ENCODE measurements at regions not wholly inside any gene's neighbourhood (a gene's known extent, or its start where the extent isn't known, plus 50 kb on each side); places are given as distances from the start of the nearest gene placed in this dataset.
"Not testable (repeated sequence)": the region's sequence is repeated elsewhere in the genome, so short reads cannot be mapped to it uniquely, and the experiment has no call there.

DNA sequence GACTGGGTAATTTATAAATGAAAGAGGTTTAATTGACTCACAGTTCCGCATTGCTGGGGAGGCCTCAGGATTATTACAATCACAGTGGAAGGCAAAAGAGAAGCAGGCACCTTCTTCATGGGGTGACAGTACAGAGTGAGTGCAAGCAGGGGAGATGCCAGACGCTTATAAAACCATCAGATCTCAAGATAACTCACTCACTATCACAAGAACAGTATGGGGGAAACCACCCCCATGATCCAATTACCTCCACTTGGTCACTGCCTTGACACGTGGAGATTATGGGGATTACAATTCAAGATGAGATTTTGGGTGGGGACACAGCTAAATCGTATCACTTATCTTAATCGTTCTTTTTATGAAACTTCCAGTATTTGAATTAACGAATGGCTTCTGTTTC lies 179.5 kb upstream of the TSC22D2 start:
- TF ChIP-seq, protein P1, sequence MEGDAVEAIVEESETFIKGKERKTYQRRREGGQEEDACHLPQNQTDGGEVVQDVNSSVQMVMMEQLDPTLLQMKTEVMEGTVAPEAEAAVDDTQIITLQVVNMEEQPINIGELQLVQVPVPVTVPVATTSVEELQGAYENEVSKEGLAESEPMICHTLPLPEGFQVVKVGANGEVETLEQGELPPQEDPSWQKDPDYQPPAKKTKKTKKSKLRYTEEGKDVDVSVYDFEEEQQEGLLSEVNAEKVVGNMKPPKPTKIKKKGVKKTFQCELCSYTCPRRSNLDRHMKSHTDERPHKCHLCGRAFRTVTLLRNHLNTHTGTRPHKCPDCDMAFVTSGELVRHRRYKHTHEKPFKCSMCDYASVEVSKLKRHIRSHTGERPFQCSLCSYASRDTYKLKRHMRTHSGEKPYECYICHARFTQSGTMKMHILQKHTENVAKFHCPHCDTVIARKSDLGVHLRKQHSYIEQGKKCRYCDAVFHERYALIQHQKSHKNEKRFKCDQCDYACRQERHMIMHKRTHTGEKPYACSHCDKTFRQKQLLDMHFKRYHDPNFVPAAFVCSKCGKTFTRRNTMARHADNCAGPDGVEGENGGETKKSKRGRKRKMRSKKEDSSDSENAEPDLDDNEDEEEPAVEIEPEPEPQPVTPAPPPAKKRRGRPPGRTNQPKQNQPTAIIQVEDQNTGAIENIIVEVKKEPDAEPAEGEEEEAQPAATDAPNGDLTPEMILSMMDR (IDR thresholded peaks at IDR 0.05; ENCODE audit: control extremely low read depth in 1 of 3, insufficient read depth in 1 of 3, low read depth in 1 of 3, low read length in 3 of 3) = not testable (repeated sequence)
- not testable (repeated sequence) for TF ChIP-seq CHD2 (IDR thresholded peaks at IDR 0.05; ENCODE audit: low read length); ZNF274 (IDR thresholded peaks at IDR 0.05; ENCODE audit: borderline replicate concordance, extremely low read depth, low read length)
